Epithelial cell of prostate (primary cell): ENCODE measurements at regions not wholly inside any gene's neighbourhood (a gene's known extent, or its start where the extent isn't known, plus 50 kb on each side); places are given as distances from the start of the nearest gene placed in this dataset.

Experiments
- DNase-seq: peaks from one replicate; pipeline ENCODE4 v3.0.0-alpha.2; 2011; ENCODE audit warnings: low read depth, low spot score
- H3K27ac ChIP-seq: fragments of 450-650 bp; 2 replicates; pipeline ENCODE4 v1.5.1; 2017; ENCODE audit warnings: mild to moderate bottlenecking

- DNase-seq: no peak
- no peak overlapping the region for H3K27ac ChIP-seq
Observed at GRCh38 chr5:119785057-119785456, 155.7 kb downstream of the FAM170A start.

DNA sequence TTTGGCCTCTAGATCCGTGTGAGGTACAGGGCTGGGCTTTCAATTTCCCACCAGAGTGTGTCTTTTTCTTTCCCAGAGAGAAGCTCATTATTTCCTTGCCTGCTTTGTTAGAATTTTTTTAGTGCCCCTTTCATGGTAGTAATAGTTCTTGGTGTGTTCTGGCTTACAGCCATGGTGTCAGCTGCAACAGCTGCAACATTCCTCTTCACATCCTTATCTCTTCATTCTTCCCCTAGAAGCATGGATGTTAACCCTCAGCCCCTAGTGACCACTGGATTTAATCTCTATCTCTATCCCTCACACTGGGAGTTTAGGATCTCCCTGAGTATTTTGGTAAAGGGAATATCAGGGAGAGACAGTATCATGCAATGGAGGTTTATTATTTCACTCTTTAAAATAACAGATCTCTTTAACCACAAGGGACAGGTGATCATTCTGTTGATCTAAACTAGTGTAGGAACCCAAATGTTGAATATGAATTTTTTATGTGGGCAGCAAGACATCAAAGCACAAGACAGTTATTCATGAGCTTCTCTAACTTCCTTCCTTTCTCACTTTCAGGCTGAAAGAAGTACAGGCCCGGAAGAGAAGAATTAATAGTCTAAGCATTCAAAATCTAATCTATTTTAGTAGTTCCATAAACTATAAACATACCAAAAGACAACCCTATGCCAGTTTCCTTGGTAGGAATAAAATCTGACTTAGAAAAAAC lies 160.2 kb downstream of the FAM170A start:
- DNase-seq: no peak
- H3K27ac ChIP-seq: no peak overlapping the region

- H3K27ac ChIP-seq: no peak overlapping the region
- no peak for DNase-seq
Observed at GRCh38 chr5:119792161-119792799, 162.9 kb downstream of the FAM170A start.

DNA sequence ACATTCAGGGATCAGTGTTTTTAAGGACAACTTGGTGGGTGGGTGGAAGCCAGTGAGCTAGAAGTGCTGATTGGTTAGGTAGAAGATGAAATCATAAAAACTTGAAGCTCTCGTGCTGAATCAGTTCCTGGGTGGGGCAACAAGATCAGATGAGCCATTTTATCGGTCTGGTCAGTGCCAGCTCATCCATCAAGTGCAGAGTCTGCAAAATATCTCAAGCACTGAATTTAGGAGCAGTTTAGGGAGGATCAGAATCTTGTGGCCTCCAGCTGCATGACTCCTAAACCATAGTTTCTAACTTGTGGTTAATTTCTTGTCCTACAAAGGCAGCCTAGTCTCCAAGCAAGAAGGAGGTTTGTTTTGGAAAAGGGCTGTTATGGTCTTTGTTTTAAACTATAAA lies 166.4 kb downstream of the FAM170A start:
- peak; percentile 51 for DNase-seq
- H3K27ac ChIP-seq: peak overlapping the region; percentile 54

DNA sequence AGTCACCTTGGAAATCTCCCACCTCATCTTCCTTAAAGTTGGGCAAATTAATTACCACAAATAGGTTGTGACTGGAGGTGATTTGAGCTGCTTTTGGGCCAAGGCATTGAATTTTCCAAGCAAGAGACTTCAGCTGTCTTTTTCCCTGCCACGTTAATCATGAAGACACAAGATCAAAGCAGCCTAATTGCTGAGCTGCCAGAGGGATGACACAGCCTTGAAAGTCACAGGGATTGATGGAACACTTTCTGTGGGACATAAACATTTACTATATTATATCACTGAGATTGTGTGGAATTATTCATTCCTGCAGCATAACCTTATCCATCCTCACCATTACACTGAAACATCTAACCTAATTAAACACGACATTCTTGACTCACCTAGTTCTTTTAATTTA lies 172.2 kb downstream of the FAM170A start:
- DNase-seq: no peak

GRCh38 chr5:119808024-119808423 lies 178.7 kb downstream of the FAM170A start:
- DNase-seq: no peak
- no peak overlapping the region for H3K27ac ChIP-seq

More for the DNA sequence above, 172.2 kb downstream of the FAM170A start:
- H3K27ac ChIP-seq: no peak overlapping the region

DNA sequence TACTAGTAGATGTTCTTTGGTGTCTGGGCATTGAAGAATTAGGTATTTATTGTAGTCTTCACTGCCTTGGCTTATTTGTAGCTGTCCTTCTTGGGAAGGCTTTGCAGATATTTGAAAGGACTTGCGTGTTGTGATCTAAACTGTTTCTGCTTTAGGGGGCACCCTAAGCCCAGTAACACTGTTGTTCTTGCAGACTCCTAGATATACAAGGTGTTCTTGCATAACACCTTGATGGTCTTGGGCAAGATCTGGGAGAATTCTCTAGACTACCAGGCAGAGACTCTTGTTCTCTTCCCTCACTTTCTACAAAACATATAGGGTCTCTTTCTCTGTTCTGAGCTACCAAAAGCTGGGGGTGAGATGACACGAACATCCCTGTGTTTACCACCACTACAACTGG lies 179.1 kb downstream of the FAM170A start:
- H3K27ac ChIP-seq: no peak overlapping the region
- no peak for DNase-seq

GRCh38 chr5:119810217-119810616 lies 180.9 kb downstream of the FAM170A start:
- no peak for DNase-seq
- no peak overlapping the region for H3K27ac ChIP-seq

- no peak overlapping the region for H3K27ac ChIP-seq
- no peak for DNase-seq
Observed at GRCh38 chr5:119811458-119811857, 182.1 kb downstream of the FAM170A start.

GRCh38 chr5:119814655-119815054 lies 185.3 kb downstream of the FAM170A start:
- no peak for DNase-seq
- no peak overlapping the region for H3K27ac ChIP-seq

GRCh38 chr5:119816055-119816454 lies 186.7 kb downstream of the FAM170A start:
- no peak overlapping the region for H3K27ac ChIP-seq
- DNase-seq: peak; percentile 20

GRCh38 chr5:119820016-119820415 lies 190.7 kb downstream of the FAM170A start:
- no peak for DNase-seq
- H3K27ac ChIP-seq: no peak overlapping the region

DNA sequence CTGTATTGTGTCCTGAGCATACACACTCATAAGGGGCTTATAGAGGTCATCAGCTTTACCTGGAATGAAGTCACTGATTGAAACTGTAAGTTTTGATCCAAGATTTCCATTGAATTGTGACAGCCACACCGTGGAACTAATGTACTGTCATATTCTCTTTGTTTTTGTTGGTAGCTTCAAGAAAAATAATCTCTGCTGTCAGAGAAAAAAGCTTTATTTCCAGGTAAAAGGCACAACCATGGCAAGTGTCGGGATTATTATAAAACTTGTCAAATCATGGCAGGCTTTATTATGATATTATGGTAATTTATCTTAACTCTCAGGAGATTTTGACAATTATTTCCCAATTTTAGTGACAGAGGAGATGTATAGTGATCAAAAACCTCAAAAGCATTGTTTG lies 191.2 kb downstream of the FAM170A start:
- no peak for DNase-seq
- no peak overlapping the region for H3K27ac ChIP-seq

- DNase-seq: no peak
- no peak overlapping the region for H3K27ac ChIP-seq
Observed at GRCh38 chr5:119828541-119828940, 199.2 kb downstream of the FAM170A start.

DNA sequence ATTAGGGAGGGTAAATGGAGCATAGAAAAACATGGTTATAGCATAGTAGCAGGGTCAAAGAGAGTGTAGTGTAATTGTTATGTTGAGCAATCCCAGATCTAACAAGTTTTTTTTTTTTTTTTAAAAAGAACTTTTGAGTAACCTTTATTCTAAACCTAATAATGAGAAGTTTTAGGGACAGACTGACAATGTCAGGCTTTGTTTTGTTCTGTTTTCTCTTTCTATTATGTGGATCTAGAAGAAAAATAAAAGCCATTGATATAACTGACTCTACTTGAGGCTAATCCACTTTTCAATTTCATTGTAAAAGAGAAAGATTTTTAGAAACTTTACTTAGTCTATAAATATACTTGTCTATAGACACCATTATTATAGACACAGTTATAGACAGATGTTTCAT lies 200.0 kb downstream of the FAM170A start:
- H3K27ac ChIP-seq: no peak overlapping the region
- no peak for DNase-seq

GRCh38 chr5:119833176-119833575 lies 203.8 kb downstream of the FAM170A start:
- H3K27ac ChIP-seq: no peak overlapping the region
- no peak for DNase-seq

DNA sequence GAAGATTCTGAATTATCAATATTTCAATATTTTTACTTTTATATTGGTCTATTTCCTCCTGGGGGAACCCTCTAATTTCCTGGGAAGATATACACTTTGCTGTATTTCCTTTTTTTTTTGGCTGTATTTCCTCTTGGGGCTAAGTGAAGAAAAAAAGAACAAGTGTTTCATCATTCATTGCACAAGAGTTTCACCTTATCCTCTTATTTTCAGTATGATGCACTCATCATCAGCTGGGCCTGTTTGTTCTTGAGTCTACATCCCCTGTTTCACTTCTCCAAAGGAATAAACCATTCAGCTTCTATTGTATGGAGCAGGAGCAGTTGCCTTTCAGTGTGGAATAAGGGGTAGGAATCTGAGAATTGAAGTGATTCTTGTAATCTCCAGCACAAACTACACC lies 210.8 kb downstream of the FAM170A start:
- DNase-seq: no peak
- H3K27ac ChIP-seq: peak overlapping the region; percentile 55

DNA sequence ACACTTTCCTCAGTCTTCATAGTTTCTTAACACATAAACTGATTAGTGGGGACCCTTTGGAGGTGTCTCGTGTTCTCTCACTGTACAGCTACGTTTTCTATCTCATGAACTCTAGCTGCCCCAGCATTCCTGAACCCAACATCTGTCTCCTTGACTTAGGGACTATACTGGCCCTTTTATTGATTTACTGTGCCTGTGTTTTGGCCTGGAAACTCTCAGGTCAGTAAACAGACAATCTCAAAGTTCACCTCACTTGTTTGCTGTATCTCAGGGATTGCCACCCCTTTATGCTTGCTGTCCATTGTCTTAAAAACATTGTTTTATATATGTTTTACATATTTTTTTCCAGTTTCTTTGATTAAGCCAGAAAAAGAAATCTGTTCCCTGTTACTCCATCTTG lies 222.8 kb downstream of the FAM170A start:
- no peak for DNase-seq
- H3K27ac ChIP-seq: no peak overlapping the region

- no peak for DNase-seq
- no peak overlapping the region for H3K27ac ChIP-seq
Observed at GRCh38 chr5:119860463-119860862, 231.1 kb downstream of the FAM170A start.

GRCh38 chr5:119862619-119863018 lies 233.3 kb downstream of the FAM170A start:
- DNase-seq: no peak
- no peak overlapping the region for H3K27ac ChIP-seq

DNA sequence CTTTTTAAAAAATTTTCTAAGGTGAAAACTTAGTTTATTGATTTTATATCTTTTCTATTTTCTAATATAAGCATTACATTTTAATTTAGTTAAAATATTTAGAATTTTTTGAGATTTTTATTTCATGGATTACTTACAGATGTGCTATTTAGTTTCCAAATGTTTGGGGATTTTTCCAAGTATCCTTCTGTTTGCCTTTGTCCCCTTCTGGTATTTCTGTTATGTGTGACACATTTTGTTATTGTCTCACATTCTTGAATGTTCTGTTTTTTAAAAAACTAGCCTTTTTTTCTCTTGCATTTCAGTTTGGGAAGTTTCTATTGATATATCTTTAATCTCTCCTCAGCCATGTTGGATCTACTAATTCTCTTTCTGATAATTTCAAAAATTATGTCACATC lies 234.9 kb downstream of the FAM170A start:
- DNase-seq: no peak
- H3K27ac ChIP-seq: no peak overlapping the region

DNA sequence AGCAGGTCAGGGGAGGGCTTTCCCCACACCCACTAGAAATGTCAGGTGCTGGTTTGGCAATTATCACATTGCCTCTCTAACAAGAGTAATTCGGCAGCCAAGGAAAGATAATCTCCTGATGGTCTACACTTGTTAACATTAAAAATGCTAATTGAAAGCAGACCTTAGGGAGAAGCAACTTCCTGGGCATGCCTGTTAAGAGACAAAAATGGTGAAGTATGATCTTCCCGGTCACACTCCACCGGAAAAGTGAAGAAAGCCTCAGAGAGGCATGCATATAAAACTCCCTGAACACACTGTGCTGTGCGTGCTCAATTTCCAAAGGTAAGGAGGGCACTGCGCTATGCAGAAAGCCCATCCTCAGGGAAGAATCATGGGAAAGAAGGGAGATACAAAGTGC lies 244.3 kb downstream of the FAM170A start:
- no peak overlapping the region for H3K27ac ChIP-seq
- DNase-seq: no peak
